ENCODE measurements at regions not wholly inside any gene's neighbourhood (a gene's known extent, or its start where the extent isn't known, plus 50 kb on each side); places are given as distances from the start of the nearest gene placed in this dataset.
"Not testable (repeated sequence)": the region's sequence is repeated elsewhere in the genome, so short reads cannot be mapped to it uniquely, and the experiment has no call there.

- DNase-seq, result no peak
Measured at GRCh38 chr10:84704101-84704500, 375.7 kb downstream of the CCSER2 start.

GRCh38 chr10:84706431-84706830 is 378.0 kb downstream of the CCSER2 start:
- DNase-seq, result no peak

GRCh38 chr10:84706875-84707274 is 378.5 kb downstream of the CCSER2 start:
- DNase-seq, result no peak

GRCh38 chr10:84715911-84716310 is 387.5 kb downstream of the CCSER2 start:
- DNase-seq, result no peak

GRCh38 chr10:84718877-84719616 is 390.7 kb downstream of the CCSER2 start:
- DNase-seq, result no peak

- DNase-seq, result no peak
Measured at GRCh38 chr10:84719687-84720086, 391.3 kb downstream of the CCSER2 start.

GRCh38 chr10:84727398-84727797 is 399.0 kb downstream of the CCSER2 start:
- DNase-seq, result no peak

GRCh38 chr10:84739126-84739525 is 410.7 kb downstream of the CCSER2 start:
- DNase-seq, result not testable (repeated sequence)

- no peak for DNase-seq
Measured at GRCh38 chr10:84739641-84740040, 411.3 kb downstream of the CCSER2 start.

GRCh38 chr10:84743483-84743882 is 415.1 kb downstream of the CCSER2 start:
- DNase-seq, result no peak

GRCh38 chr10:84755311-84755710 is 426.9 kb downstream of the CCSER2 start:
- DNase-seq, result no peak

- DNase-seq, result not testable (repeated sequence)
Measured at GRCh38 chr10:84756653-84757052, 428.3 kb downstream of the CCSER2 start.

GRCh38 chr10:84761994-84762614 is 433.7 kb downstream of the CCSER2 start:
- DNase-seq, result not testable (repeated sequence)

GRCh38 chr10:84762754-84763394 is 434.5 kb downstream of the CCSER2 start:
- DNase-seq, result no peak

GRCh38 chr10:84763965-84764364 is 435.6 kb downstream of the CCSER2 start:
- no peak for DNase-seq

- DNase-seq, result no peak
Measured at GRCh38 chr10:84765086-84765485, 436.7 kb downstream of the CCSER2 start.

- DNase-seq, result no peak
Measured at GRCh38 chr10:84765656-84766055, 437.3 kb downstream of the CCSER2 start.

GRCh38 chr10:84766923-84767322 is 438.5 kb downstream of the CCSER2 start:
- no peak for DNase-seq

- no peak for DNase-seq
Measured at GRCh38 chr10:84768132-84768531, 439.7 kb downstream of the CCSER2 start.

- no peak for DNase-seq
Measured at GRCh38 chr10:84770824-84771223, 442.4 kb downstream of the CCSER2 start.

GRCh38 chr10:84783386-84783785 is 455.0 kb downstream of the CCSER2 start:
- DNase-seq, result no peak

- no peak for DNase-seq
Measured at GRCh38 chr10:84783909-84784308, 455.5 kb downstream of the CCSER2 start.

- no peak for DNase-seq
Measured at GRCh38 chr10:84784749-84785148, 456.4 kb downstream of the CCSER2 start.

- no peak for DNase-seq
Measured at GRCh38 chr10:84789026-84789425, 460.6 kb downstream of the CCSER2 start.
